SK-N-SH treated with all-trans-retinoic acid at 6 μM for 48 hours (cell line): ENCODE measurements at regions not wholly inside any gene's neighbourhood (a gene's known extent, or its start where the extent isn't known, plus 50 kb on each side); places are given as distances from the start of the nearest gene placed in this dataset.

Source experiments
- ATAC-seq: fragments of 200-7000 bp; cut with Tn5 transposase; 3 replicates; pipeline ENCODE4 v1.9.1; 2020; ENCODE audit warnings: mild to moderate bottlenecking, moderate library complexity
- CSDC2 ChIP-seq: fragments of 250-450 bp; sonication (Bioruptor Pico); IDR thresholded peaks from 2 replicates; pipeline ENCODE4 v1.5.0; 2020; ENCODE audit warnings: mild to moderate bottlenecking, moderate library complexity
- ESRRG ChIP-seq: fragments of 250-450 bp; sonication (Bioruptor Pico); IDR thresholded peaks from 2 replicates; pipeline ENCODE4 v1.6.1; 2021; ENCODE audit warnings: mild to moderate bottlenecking
- GLIS3 ChIP-seq: fragments of 250-450 bp; sonication (Bioruptor Pico); IDR thresholded peaks from 2 replicates; pipeline ENCODE4 v1.5.0; 2020; ENCODE audit warnings: mild to moderate bottlenecking, moderate library complexity
- OSR1 ChIP-seq: fragments of 250-450 bp; sonication (Bioruptor Pico); IDR thresholded peaks from 2 replicates; pipeline ENCODE4 v1.8.0; 2022; ENCODE audit warnings: moderate library complexity, mild to moderate bottlenecking, inconsistent platforms
- RARB ChIP-seq: fragments of 250-450 bp; sonication (Bioruptor Pico); IDR thresholded peaks from 2 replicates; pipeline ENCODE4 v1.8.0; 2021; ENCODE audit warnings: mild to moderate bottlenecking, moderate library complexity
- TCF4 ChIP-seq: fragments of 250-450 bp; sonication (Bioruptor Pico); IDR thresholded peaks from 2 replicates; pipeline ENCODE4 v1.8.0; 2021; ENCODE audit warnings: mild to moderate bottlenecking, moderate library complexity, borderline replicate concordance
- TOX ChIP-seq: fragments of 250-450 bp; sonication (Bioruptor Pico); IDR thresholded peaks from 2 replicates; pipeline ENCODE4 v1.8.0; 2021; ENCODE audit warnings: mild to moderate bottlenecking, moderate library complexity, borderline replicate concordance
- TSHZ2 ChIP-seq: fragments of 250-450 bp; sonication (Bioruptor Pico); IDR thresholded peaks from 2 replicates; pipeline ENCODE4 v1.5.0; 2020; ENCODE audit warnings: mild to moderate bottlenecking, moderate library complexity
- ZFP3 ChIP-seq: fragments of 250-450 bp; sonication (Bioruptor Pico); IDR thresholded peaks from 2 replicates; pipeline ENCODE4 v1.5.0; 2020; ENCODE audit warnings: mild to moderate bottlenecking, moderate library complexity
- ZNF565 ChIP-seq: fragments of 450-650 bp; formaldehyde crosslinking; conservative IDR thresholded peaks from 2 replicates; pipeline ENCODE4 v1.5.0; 2020; ENCODE audit warnings: low read depth, mild to moderate bottlenecking, moderate library complexity
- ZNF70 ChIP-seq: fragments of 450-650 bp; formaldehyde crosslinking; IDR thresholded peaks from 2 replicates; pipeline ENCODE4 v1.5.0; 2020; ENCODE audit warnings: mild to moderate bottlenecking, moderate library complexity
- ZNF8 ChIP-seq: fragments of 450-650 bp; formaldehyde crosslinking; IDR thresholded peaks from 2 replicates; pipeline ENCODE4 v1.5.0; 2020; ENCODE audit warnings: mild to moderate bottlenecking, moderate library complexity
- TF ChIP-seq, protein P1 (sequence below): fragments of 250-450 bp; sonication (Bioruptor Pico); IDR thresholded peaks from 2 replicates; pipeline ENCODE4 v1.8.0; 2020; ENCODE audit warnings: mild to moderate bottlenecking, moderate library complexity, borderline replicate concordance
- TF ChIP-seq, protein P2 (sequence below): fragments of 250-450 bp; sonication (Bioruptor Pico); IDR thresholded peaks from 2 replicates; pipeline ENCODE4 v1.5.1; 2020; ENCODE audit warnings: low read depth, mild to moderate bottlenecking, moderate library complexity
- TF ChIP-seq, protein P3 (sequence below): fragments of 250-450 bp; sonication (Bioruptor Pico); IDR thresholded peaks from 2 replicates; pipeline ENCODE4 v1.5.1; 2021; ENCODE audit warnings: mild to moderate bottlenecking, moderate library complexity
- TF ChIP-seq, protein P4 (sequence below): fragments of 250-450 bp; sonication (Bioruptor Pico); IDR thresholded peaks from 2 replicates; pipeline ENCODE4 v1.8.0; 2021; ENCODE audit warnings: low read depth, mild to moderate bottlenecking, moderate library complexity, borderline replicate concordance

DNA sequence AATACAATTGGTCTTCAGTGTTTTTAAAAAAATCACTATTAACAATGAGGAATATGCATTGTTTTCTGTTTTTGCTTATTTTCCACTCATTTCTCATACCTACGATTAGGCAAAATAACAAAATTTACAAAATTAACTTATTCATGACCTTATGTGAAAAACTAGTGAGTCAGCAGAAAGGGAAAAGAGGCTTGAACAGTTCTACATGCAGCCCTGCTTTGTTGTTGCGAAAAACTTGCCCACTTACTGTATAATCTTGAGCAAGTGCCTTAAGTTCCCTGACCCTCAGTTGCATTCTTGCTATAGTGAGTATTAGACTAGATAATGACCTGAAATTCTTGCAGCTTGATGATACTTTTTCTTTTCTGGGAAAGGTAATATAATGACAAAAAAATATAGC is 551.1 kb upstream of the BCHE start:
- no peak for ATAC-seq
- no peak for TF ChIP-seq TOX (CRISPR knock-in tag)
- TF ChIP-seq ESRRG (CRISPR knock-in tag), result no peak
- TF ChIP-seq TSHZ2 (CRISPR knock-in tag), result no peak

DNA sequence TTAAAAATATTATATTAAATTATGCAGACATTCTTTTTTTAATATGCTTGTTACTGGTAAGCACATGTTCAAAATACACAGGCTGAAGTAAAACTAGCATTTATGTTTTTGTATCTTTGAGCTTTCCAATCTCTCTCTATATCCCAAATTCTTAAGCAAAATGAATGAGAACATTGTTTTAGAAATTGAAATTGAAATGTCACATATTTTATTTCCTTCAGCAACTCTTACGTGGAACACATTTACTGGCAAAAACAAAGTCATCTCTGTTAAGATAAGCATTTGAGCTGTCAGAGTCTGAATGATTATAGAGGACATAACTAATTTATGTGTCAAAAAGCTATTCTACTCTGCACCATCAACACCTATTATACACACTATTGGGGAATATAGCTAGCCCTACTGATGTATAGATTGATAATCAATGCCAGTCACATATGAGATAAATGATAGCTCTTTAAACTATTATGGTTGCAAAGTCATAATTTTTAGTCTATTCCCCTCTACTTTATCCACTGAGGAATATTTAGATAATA is 535.4 kb upstream of the BCHE start:
- TF ChIP-seq ESRRG (CRISPR knock-in tag), result no peak
- TF ChIP-seq GLIS3, result no peak
- no peak for TF ChIP-seq ZFP3 (CRISPR knock-in tag)
- no peak for TF ChIP-seq OSR1 (CRISPR knock-in tag)
- no peak for TF ChIP-seq ZNF70
- ATAC-seq, result no peak

GRCh38 chr3:166367947-166368533 is 530.8 kb upstream of the BCHE start:
- peak; percentile 44 for ATAC-seq
- TF ChIP-seq OSR1 (CRISPR knock-in tag) (no peak), CSDC2 (CRISPR knock-in tag) (no peak), ZNF565 (CRISPR knock-in tag) (no peak), GLIS3 (no peak), ZNF8 (CRISPR knock-in tag) (no peak), TSHZ2 (CRISPR knock-in tag) (no peak), RARB (no peak), TCF4 (CRISPR knock-in tag) (no peak)
- TF ChIP-seq, protein P1, sequence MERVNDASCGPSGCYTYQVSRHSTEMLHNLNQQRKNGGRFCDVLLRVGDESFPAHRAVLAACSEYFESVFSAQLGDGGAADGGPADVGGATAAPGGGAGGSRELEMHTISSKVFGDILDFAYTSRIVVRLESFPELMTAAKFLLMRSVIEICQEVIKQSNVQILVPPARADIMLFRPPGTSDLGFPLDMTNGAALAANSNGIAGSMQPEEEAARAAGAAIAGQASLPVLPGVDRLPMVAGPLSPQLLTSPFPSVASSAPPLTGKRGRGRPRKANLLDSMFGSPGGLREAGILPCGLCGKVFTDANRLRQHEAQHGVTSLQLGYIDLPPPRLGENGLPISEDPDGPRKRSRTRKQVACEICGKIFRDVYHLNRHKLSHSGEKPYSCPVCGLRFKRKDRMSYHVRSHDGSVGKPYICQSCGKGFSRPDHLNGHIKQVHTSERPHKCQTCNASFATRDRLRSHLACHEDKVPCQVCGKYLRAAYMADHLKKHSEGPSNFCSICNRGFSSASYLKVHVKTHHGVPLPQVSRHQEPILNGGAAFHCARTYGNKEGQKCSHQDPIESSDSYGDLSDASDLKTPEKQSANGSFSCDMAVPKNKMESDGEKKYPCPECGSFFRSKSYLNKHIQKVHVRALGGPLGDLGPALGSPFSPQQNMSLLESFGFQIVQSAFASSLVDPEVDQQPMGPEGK (CRISPR knock-in tag), result no peak
- TF ChIP-seq, protein P2, sequence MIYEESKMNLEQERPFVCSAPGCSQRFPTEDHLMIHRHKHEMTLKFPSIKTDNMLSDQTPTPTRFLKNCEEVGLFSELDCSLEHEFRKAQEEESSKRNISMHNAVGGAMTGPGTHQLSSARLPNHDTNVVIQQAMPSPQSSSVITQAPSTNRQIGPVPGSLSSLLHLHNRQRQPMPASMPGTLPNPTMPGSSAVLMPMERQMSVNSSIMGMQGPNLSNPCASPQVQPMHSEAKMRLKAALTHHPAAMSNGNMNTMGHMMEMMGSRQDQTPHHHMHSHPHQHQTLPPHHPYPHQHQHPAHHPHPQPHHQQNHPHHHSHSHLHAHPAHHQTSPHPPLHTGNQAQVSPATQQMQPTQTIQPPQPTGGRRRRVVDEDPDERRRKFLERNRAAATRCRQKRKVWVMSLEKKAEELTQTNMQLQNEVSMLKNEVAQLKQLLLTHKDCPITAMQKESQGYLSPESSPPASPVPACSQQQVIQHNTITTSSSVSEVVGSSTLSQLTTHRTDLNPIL (CRISPR knock-in tag), result no peak
- TF ChIP-seq, protein P3, sequence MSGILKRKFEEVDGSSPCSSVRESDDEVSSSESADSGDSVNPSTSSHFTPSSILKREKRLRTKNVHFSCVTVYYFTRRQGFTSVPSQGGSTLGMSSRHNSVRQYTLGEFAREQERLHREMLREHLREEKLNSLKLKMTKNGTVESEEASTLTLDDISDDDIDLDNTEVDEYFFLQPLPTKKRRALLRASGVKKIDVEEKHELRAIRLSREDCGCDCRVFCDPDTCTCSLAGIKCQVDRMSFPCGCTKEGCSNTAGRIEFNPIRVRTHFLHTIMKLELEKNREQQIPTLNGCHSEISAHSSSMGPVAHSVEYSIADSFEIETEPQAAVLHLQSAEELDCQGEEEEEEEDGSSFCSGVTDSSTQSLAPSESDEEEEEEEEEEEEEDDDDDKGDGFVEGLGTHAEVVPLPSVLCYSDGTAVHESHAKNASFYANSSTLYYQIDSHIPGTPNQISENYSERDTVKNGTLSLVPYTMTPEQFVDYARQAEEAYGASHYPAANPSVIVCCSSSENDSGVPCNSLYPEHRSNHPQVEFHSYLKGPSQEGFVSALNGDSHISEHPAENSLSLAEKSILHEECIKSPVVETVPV (CRISPR knock-in tag), result no peak
- TF ChIP-seq, all 23 proteins: peak for 0

GRCh38 chr3:166362698-166363097 is 525.5 kb upstream of the BCHE start:
- TF ChIP-seq, protein P4, sequence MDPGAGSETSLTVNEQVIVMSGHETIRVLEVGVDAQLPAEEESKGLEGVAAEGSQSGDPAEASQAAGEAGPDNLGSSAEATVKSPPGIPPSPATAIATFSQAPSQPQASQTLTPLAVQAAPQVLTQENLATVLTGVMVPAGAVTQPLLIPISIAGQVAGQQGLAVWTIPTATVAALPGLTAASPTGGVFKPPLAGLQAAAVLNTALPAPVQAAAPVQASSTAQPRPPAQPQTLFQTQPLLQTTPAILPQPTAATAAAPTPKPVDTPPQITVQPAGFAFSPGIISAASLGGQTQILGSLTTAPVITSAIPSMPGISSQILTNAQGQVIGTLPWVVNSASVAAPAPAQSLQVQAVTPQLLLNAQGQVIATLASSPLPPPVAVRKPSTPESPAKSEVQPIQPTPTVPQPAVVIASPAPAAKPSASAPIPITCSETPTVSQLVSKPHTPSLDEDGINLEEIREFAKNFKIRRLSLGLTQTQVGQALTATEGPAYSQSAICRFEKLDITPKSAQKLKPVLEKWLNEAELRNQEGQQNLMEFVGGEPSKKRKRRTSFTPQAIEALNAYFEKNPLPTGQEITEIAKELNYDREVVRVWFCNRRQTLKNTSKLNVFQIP, result no peak
- ATAC-seq, result no peak
